ENCODE measurements at regions not wholly inside any gene's neighbourhood (a gene's known extent, or its start where the extent isn't known, plus 50 kb on each side); places are given as distances from the start of the nearest gene placed in this dataset.
"Not testable (repeated sequence)": the region's sequence is repeated elsewhere in the genome, so short reads cannot be mapped to it uniquely, and the experiment has no call there.

GRCh38 chr4:94039226-94039625 is 168.4 kb upstream of the SMARCAD1 start:
- TF ChIP-seq CTCF (IDR thresholded peaks at IDR 0.05; ENCODE audit: insufficient read depth, low read depth, low read length, missing control alignments) = no peak
- no peak overlapping the region for H3K4me3 ChIP-seq (ENCODE audit: low read depth, low read length)
- DNase-seq (ENCODE audit: low read depth) = no peak

DNA sequence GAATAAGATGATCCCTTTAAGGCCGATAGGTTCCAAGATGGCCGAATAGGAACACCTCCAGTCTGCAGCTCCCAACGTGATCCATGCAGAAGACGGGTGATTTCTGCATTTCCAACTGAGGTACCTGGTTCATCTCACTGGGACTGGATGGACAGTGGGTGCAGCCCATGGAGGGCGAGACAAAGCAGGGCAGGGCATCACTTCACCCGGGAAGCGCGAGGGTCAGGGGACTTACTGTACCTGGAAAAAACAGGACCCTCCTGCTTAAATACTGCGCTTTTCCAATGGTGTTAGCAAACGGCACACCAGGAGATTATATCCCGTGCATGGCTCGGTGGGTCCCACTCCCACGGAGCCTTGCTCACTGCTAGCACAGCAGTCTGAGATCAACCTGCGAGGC is 163.2 kb upstream of the SMARCAD1 start:
- not testable (repeated sequence) for DNase-seq (ENCODE audit: low read depth); H3K4me3 ChIP-seq (ENCODE audit: low read depth, low read length)

DNA sequence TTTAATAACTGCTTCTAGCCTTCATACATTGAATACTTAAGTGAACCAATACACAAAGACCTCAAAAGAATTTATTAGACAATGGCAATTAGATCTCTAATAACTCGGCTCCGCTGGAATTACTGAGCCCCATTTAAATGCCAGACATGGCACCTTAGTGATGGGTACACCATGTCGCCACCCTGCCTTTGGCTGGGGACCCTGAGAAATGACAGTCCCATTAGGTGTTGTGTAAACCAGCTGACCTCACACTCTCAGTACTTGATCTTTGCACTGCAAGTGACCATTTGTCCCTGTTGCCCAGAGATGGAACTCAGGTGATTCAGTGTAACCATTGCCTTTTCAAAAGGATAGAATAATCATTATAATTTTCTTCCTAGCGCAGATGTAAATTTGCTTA is 144.6 kb upstream of the SMARCAD1 start:
- DNase-seq (ENCODE audit: low read depth) = no peak
- no peak for TF ChIP-seq CTCF (IDR thresholded peaks at IDR 0.05; ENCODE audit: insufficient read depth, low read depth, low read length, missing control alignments)
- no peak overlapping the region for H3K4me3 ChIP-seq (ENCODE audit: low read depth, low read length)

DNA sequence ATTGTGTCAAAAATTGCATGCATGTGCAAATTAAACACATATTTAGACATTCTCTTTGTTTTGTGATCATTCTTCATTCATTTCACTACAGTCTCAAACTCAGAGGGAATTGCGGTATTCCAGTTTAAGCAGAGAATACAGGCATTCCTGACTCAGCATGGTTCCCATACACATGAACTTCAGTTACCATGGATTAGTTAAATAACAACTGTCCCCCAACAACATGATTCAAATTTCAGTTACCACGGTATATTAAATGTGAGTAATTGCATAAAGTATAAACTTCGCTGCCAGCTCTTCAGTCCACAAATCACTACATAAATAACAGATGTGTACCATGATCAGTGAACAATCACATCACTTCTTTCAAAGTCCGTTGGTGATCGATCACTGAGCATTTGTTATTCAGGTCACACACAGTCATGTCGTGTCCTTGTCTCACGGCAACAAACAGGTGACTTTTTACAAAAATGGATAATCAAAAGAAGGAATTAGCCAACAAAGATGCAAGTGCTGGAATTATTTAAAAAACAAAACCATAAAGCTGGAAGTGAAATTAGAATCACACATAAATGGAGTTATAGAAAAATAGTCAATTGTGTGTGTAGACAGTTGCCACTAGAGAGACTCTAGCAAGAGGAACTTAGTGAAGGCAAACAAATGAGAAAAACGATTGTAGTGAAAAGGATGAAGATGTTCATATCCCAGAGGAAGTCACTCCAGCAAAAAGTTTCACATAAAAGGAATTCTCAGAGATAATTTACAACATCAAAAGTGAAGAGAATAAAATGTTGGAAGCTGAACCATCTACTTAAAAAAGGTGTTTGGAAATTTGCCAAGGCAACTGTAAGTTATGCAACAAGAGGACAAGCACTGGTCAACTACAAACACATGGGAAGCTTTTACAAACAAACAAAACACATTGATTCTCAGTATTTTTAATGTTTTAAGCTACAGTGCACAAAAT is 138.6 kb upstream of the SMARCAD1 start:
- no peak for DNase-seq (ENCODE audit: low read depth)
- H3K4me3 ChIP-seq (ENCODE audit: low read depth, low read length) = no peak overlapping the region
- no peak for TF ChIP-seq CTCF (IDR thresholded peaks at IDR 0.05; ENCODE audit: insufficient read depth, low read depth, low read length, missing control alignments)

GRCh38 chr4:94076498-94076897 is 131.2 kb upstream of the SMARCAD1 start:
- peak; percentile 10 for DNase-seq (ENCODE audit: low read depth)
- no peak overlapping the region for H3K4me3 ChIP-seq (ENCODE audit: low read depth, low read length)
- no peak for TF ChIP-seq CTCF (IDR thresholded peaks at IDR 0.05; ENCODE audit: insufficient read depth, low read depth, low read length, missing control alignments)

GRCh38 chr4:94084155-94084554 is 123.5 kb upstream of the SMARCAD1 start:
- no peak for TF ChIP-seq CTCF (IDR thresholded peaks at IDR 0.05; ENCODE audit: insufficient read depth, low read depth, low read length, missing control alignments)
- no peak for DNase-seq (ENCODE audit: low read depth)
- no peak overlapping the region for H3K4me3 ChIP-seq (ENCODE audit: low read depth, low read length)

- H3K4me3 ChIP-seq (ENCODE audit: low read depth, low read length); DNase-seq (ENCODE audit: low read depth): not testable (repeated sequence)
These were observed 108.5 kb upstream of the SMARCAD1 start for GRCh38 chr4:94099141-94099540.

DNA sequence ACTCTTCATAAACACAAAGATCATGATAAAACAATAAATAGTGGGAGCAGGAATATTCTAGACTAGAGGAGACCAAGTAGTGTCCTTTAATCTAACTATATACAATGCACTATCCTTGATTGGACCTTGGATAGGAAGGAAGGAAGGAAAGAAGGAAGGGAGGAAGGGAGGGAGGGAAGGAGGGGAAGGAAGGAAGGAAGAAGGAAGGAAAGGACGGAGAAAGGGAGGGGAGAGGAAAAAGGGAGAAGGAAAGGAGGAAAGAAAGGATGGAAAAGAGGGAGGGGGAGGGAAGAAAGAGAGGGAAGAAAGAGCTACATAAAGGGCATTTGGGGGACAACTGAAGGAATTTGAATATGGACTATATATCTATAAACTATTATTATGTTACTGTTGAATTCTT is 95.0 kb upstream of the SMARCAD1 start:
- DNase-seq (ENCODE audit: low read depth) = no peak
- TF ChIP-seq CTCF (IDR thresholded peaks at IDR 0.05; ENCODE audit: insufficient read depth, low read depth, low read length, missing control alignments) = no peak
- no peak overlapping the region for H3K4me3 ChIP-seq (ENCODE audit: low read depth, low read length)

Data from GM12865 (cell line).